ENCODE measurements at regions not wholly inside any gene's neighbourhood (a gene's known extent, or its start where the extent isn't known, plus 50 kb on each side); places are given as distances from the start of the nearest gene placed in this dataset.

DNA sequence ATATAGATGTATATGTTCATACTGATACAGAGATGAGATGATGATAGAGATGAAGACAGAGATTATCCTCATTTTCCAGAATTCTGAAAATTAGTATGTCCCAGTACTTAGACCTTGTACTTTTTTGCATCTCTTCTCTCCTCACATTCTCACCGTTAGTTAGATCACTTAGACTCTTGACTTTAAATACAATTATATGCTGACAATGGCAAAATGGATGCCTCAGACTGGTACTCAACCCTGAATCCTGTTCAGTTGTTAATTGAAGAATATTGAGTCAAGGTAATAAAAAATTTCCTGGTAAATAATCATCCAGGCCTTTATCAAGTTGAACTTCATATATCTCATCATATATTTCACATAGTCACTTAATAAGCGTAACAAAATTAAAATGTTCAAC is 505.4 kb downstream of the EFNA5 start:
- TF ChIP-seq, protein P1, sequence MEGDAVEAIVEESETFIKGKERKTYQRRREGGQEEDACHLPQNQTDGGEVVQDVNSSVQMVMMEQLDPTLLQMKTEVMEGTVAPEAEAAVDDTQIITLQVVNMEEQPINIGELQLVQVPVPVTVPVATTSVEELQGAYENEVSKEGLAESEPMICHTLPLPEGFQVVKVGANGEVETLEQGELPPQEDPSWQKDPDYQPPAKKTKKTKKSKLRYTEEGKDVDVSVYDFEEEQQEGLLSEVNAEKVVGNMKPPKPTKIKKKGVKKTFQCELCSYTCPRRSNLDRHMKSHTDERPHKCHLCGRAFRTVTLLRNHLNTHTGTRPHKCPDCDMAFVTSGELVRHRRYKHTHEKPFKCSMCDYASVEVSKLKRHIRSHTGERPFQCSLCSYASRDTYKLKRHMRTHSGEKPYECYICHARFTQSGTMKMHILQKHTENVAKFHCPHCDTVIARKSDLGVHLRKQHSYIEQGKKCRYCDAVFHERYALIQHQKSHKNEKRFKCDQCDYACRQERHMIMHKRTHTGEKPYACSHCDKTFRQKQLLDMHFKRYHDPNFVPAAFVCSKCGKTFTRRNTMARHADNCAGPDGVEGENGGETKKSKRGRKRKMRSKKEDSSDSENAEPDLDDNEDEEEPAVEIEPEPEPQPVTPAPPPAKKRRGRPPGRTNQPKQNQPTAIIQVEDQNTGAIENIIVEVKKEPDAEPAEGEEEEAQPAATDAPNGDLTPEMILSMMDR (IDR thresholded peaks at IDR 0.05; ENCODE audit: extremely low read depth in 1 of 2, insufficient read depth in 1 of 2, low read depth in 1 of 2, low read length in 2 of 2) = no peak
- TF ChIP-seq POLR2AphosphoS5 (IDR thresholded peaks at IDR 0.05; ENCODE audit: insufficient read depth, low read depth, low read length) (no peak), POLR2A (IDR thresholded peaks at IDR 0.05; ENCODE audit: low read depth, low read length) (no peak), EZH2 (IDR thresholded peaks at IDR 0.05; ENCODE audit: borderline replicate concordance, low read depth, low read length, severe bottlenecking) (no peak), JUN (IDR thresholded peaks at IDR 0.05; ENCODE audit: borderline replicate concordance, insufficient read depth, insufficient read length, low read depth) (no peak), MYC (IDR thresholded peaks at IDR 0.05; ENCODE audit: low read depth, low read length) (no peak)
- TF ChIP-seq, protein P2, sequence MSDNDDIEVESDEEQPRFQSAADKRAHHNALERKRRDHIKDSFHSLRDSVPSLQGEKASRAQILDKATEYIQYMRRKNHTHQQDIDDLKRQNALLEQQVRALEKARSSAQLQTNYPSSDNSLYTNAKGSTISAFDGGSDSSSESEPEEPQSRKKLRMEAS (IDR thresholded peaks at IDR 0.05; ENCODE audit: insufficient read depth, insufficient read length) = no peak

Data from endothelial cell of umbilical vein (primary cell).